Keratinocyte (primary cell): ENCODE measurements at regions not wholly inside any gene's neighbourhood (a gene's known extent, or its start where the extent isn't known, plus 50 kb on each side); places are given as distances from the start of the nearest gene placed in this dataset.
A peak's percentile ranks its signal among the peaks of the same experiment; 100 is the strongest.

Experiments used
- DNase-seq: peaks from one replicate; pipeline ENCODE4 v3.0.0-alpha.2; 2011; ENCODE audit warnings: low read depth, missing footprints, low spot score
- FAIRE-seq: peaks from 2 replicates; lab custom pipeline; 2011; peaks lifted over from hg19 to GRCh38; lab: Jason Lieb, UNC
- H2AFZ ChIP-seq: 2 replicates; pipeline ENCODE4 v1.6.0; 2012; ENCODE audit warnings: low read length, control low read depth, inconsistent platforms; ENCODE audit not compliant: control insufficient read depth
- H3K27ac ChIP-seq: 2 replicates; pipeline ENCODE4 v1.5.1; 2011; ENCODE audit warnings: low read length; ENCODE audit not compliant: control insufficient read depth, insufficient read depth
- H3K27me3 ChIP-seq: 3 replicates; pipeline ENCODE4 v1.6.0; 2011; ENCODE audit warnings: low read length; ENCODE audit not compliant: control insufficient read depth, insufficient read depth; ENCODE audit errors: extremely low read depth
- H3K36me3 ChIP-seq, 2 experiments: 2 replicates in 1 of 2; 3 replicates in 1 of 2; pipeline ENCODE4 v1.5.1; 2011; ENCODE audit warnings: low read length in 2 of 2, mild to moderate bottlenecking in 1 of 2; ENCODE audit not compliant: control insufficient read depth in 2 of 2, insufficient read depth in 2 of 2; ENCODE audit errors: extremely low read depth in 1 of 2
- H3K4me1 ChIP-seq: 3 replicates; pipeline ENCODE4 v1.5.1; 2011; ENCODE audit warnings: low read length; ENCODE audit not compliant: control insufficient read depth, insufficient read depth; ENCODE audit errors: extremely low read depth
- H3K4me2 ChIP-seq: 3 replicates; pipeline ENCODE4 v1.6.0; 2011; ENCODE audit warnings: low read depth, low read length; ENCODE audit not compliant: control insufficient read depth, insufficient read depth; ENCODE audit errors: extremely low read depth
- H3K4me3 ChIP-seq, 3 experiments: fragments of 200-600 bp in 1 of 3; sonication (generic) in 1 of 3; 2 replicates in 2 of 3; 3 replicates in 1 of 3; pipeline ENCODE4 v1.5.1; 2011 to 2016; ENCODE audit warnings: low read length in 3 of 3, mild to moderate bottlenecking in 3 of 3, control low read depth in 2 of 3, inconsistent platforms in 1 of 3, low read depth in 1 of 3, mixed read lengths in 1 of 3, mixed run types in 1 of 3, moderate library complexity in 1 of 3; ENCODE audit not compliant: control insufficient read depth in 2 of 3, insufficient read depth in 2 of 3; ENCODE audit errors: extremely low read depth in 1 of 3
- H3K79me2 ChIP-seq: 2 replicates; pipeline ENCODE4 v1.6.0; 2012; ENCODE audit warnings: low read length; ENCODE audit not compliant: control insufficient read depth, insufficient read depth
- H3K9ac ChIP-seq: 3 replicates; pipeline ENCODE4 v1.6.0; 2011; ENCODE audit warnings: low read length; ENCODE audit not compliant: control insufficient read depth, insufficient read depth; ENCODE audit errors: extremely low read depth
- H3K9me1 ChIP-seq: 3 replicates; pipeline ENCODE4 v1.6.0; 2011; ENCODE audit warnings: low read length; ENCODE audit not compliant: control insufficient read depth, insufficient read depth; ENCODE audit errors: extremely low read depth
- H3K9me3 ChIP-seq: 2 replicates; pipeline ENCODE4 v1.5.1; 2012; ENCODE audit warnings: low read depth, low read length; ENCODE audit not compliant: control insufficient read depth
- H4K20me1 ChIP-seq: 3 replicates; pipeline ENCODE4 v1.6.0; 2011; ENCODE audit warnings: low read length; ENCODE audit not compliant: control insufficient read depth, insufficient read depth; ENCODE audit errors: extremely low read depth
- EZH2 ChIP-seq: IDR thresholded peaks from one replicate; pipeline ENCODE4 v1.6.1; 2012; ENCODE audit warnings: inconsistent platforms, mild to moderate bottlenecking, low read length, moderate library complexity
- dilution Hi-C: fragments of 300-500 bp; cut with MboI; formaldehyde crosslinking; loops from one replicate; pipeline ENCODE4 v1.7.0; 2020; ENCODE audit warnings: low sequenced_read_pairs; ENCODE audit not compliant: extremely low pct_ligation_motif_present
- TF ChIP-seq, protein P1 (sequence below), 3 experiments: IDR thresholded peaks in 1 of 3; conservative IDR thresholded peaks in 1 of 3; optimal IDR thresholded peaks in 1 of 3; 2 replicates in 2 of 3; 3 replicates in 1 of 3; pipeline versions ENCODE3 to v1.5.1; 2011; ENCODE audit warnings: low read length in 3 of 3, mild to moderate bottlenecking in 3 of 3, moderate library complexity in 2 of 3, control low read depth in 1 of 3, inconsistent platforms in 1 of 3; ENCODE audit not compliant: insufficient read depth in 2 of 3; ENCODE audit errors: extremely low read depth in 1 of 3

DNA sequence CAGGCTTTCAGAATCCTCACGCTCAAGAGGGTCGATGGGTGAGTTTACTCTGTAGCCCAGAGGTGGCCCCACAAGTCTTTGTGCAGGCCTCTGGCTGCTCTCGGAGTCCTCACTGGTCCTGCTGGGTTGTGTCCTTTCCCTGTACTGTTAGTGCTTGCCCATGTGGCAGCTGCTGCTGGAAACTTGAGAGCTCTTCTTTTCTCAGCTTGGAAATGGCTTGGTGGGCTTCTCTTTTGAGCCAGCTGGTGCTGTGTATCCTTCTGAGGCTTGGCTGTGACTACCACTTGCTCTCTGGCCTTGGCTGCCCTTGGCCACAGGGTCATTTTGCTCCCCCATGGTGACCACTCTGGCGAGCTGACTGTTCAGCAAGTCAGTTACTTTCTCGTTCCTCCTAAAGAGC, 82.2 kb upstream of the LMO4 start:
- H3K4me3 ChIP-seq, result no peak overlapping the region
- DNase-seq, result no peak
- H4K20me1 ChIP-seq, result no peaks in the 10 kb centered on the region
- H3K9me1 ChIP-seq, result no peaks in the 10 kb centered on the region
- H3K27ac ChIP-seq, result no peak overlapping the region
- no peak overlapping the region for H2AFZ ChIP-seq
- H3K9me3 ChIP-seq, result no peaks in the 10 kb centered on the region
- FAIRE-seq, result no peak
- TF ChIP-seq, protein P1, sequence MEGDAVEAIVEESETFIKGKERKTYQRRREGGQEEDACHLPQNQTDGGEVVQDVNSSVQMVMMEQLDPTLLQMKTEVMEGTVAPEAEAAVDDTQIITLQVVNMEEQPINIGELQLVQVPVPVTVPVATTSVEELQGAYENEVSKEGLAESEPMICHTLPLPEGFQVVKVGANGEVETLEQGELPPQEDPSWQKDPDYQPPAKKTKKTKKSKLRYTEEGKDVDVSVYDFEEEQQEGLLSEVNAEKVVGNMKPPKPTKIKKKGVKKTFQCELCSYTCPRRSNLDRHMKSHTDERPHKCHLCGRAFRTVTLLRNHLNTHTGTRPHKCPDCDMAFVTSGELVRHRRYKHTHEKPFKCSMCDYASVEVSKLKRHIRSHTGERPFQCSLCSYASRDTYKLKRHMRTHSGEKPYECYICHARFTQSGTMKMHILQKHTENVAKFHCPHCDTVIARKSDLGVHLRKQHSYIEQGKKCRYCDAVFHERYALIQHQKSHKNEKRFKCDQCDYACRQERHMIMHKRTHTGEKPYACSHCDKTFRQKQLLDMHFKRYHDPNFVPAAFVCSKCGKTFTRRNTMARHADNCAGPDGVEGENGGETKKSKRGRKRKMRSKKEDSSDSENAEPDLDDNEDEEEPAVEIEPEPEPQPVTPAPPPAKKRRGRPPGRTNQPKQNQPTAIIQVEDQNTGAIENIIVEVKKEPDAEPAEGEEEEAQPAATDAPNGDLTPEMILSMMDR (optimal IDR thresholded peaks at IDR 0.05 in 1 of 3, IDR thresholded peaks at IDR 0.05 in 1 of 3, conservative IDR thresholded peaks at IDR 0.05 in 1 of 3; ENCODE audit: extremely low read depth in 1 of 3, insufficient read depth in 2 of 3, low read length in 3 of 3), result no peak
- no peak for TF ChIP-seq EZH2
- H3K9ac ChIP-seq, result no peak overlapping the region
- H3K27me3 ChIP-seq, result no peaks in the 10 kb centered on the region
- no peaks in the 10 kb centered on the region for H3K36me3 ChIP-seq
- no peaks in the 10 kb centered on the region for H3K79me2 ChIP-seq
- peaks cover 7% of the 10 kb centered on the region for H3K4me1 ChIP-seq
- no peak overlapping the region for H3K4me2 ChIP-seq
- dilution Hi-C loops, result no loop called here

DNA sequence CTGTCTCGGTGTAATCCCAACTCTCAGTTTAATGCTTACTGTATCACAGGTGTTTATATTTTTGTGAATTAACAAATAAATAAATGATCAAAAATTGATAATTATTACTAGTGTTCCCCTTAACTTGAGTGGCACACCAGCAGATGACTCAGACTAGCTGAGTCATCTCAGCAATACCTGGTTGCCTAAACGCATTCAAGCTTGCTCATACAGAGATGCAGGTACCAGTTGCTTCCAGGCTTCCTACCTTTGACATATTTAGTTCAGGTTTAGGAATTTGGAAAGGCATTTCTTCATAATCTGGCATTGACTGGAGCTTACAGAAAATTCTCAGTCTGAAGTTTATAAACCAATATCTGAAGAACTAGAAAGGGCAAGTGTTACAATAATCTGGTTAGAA, 78.9 kb upstream of the LMO4 start:
- DNase-seq (peak; percentile 35), FAIRE-seq (peak; percentile 92)
- Histone ChIP-seq H3K9me3 (no peaks in the 10 kb centered on the region), H3K79me2 (no peaks in the 10 kb centered on the region), H3K27ac (no peak overlapping the region), H4K20me1 (no peaks in the 10 kb centered on the region), H2AFZ (no peak overlapping the region), H3K4me2 (no peak overlapping the region), H3K9me1 (no peaks in the 10 kb centered on the region), H3K9ac (no peak overlapping the region), H3K27me3 (no peaks in the 10 kb centered on the region), H3K4me1 (peaks cover 7% of the 10 kb centered on the region), H3K4me3 (no peak overlapping the region), H3K36me3 (no peaks in the 10 kb centered on the region)
- dilution Hi-C loops, result no loop called here
- TF ChIP-seq, protein P1 (optimal IDR thresholded peaks at IDR 0.05 in 1 of 3, IDR thresholded peaks at IDR 0.05 in 1 of 3, conservative IDR thresholded peaks at IDR 0.05 in 1 of 3; ENCODE audit: extremely low read depth in 1 of 3, insufficient read depth in 2 of 3, low read length in 3 of 3), result no peak
- no peak for TF ChIP-seq EZH2
